Skeletal muscle tissue (tissue), 3 donors: ENCODE measurements at regions not wholly inside any gene's neighbourhood (a gene's known extent, or its start where the extent isn't known, plus 50 kb on each side); places are given as distances from the start of the nearest gene placed in this dataset.

ENCODE experiments used
- H3K27ac ChIP-seq: one replicate; pipeline ENCODE4 v1.7.0; 2013; ENCODE audit warnings: mild to moderate bottlenecking, low read depth, low read length, inconsistent platforms
- H3K27me3 ChIP-seq, 3 donors: one replicate each; pipeline ENCODE4 v1.7.0; 2013; ENCODE audit warnings: low read length in 3 of 3; ENCODE audit not compliant: control insufficient read depth in 3 of 3, insufficient read depth in 3 of 3
- H3K36me3 ChIP-seq, 3 donors: one replicate each; pipeline ENCODE4 v1.7.0; 2013; ENCODE audit warnings: low read length in 3 of 3; ENCODE audit not compliant: control insufficient read depth in 3 of 3, insufficient read depth in 3 of 3
- H3K4me1 ChIP-seq, 3 donors: one replicate each; pipeline ENCODE4 v1.7.0; 2013; ENCODE audit warnings: low read length in 3 of 3, mild to moderate bottlenecking in 3 of 3; ENCODE audit not compliant: control insufficient read depth in 3 of 3, insufficient read depth in 3 of 3
- H3K4me3 ChIP-seq, 3 donors: one replicate each; pipeline ENCODE4 v1.7.0; 2013; ENCODE audit warnings: low read length in 3 of 3
- H3K9ac ChIP-seq, 3 donors: one replicate each; pipeline ENCODE4 v1.7.0; 2013; ENCODE audit warnings: low read length in 3 of 3, mild to moderate bottlenecking in 3 of 3, moderate library complexity in 2 of 3, low read depth in 1 of 3
- H3K9me3 ChIP-seq, 3 donors: one replicate each; pipeline ENCODE4 v1.7.0; 2013; ENCODE audit warnings: low read length in 3 of 3; ENCODE audit not compliant: control insufficient read depth in 3 of 3
- donor health status: Osteomylitis.

- H3K9me3 ChIP-seq: no peaks in the 10 kb centered on the region
- H3K9ac ChIP-seq: no peak overlapping the region
- H3K36me3 ChIP-seq: no peaks in the 10 kb centered on the region
- no peaks in the 10 kb centered on the region for H3K27me3 ChIP-seq
- H3K27ac ChIP-seq: no peak overlapping the region
- H3K4me1 ChIP-seq: peaks cover 6 to 7% (median 7%) of the 10 kb centered on the region in 3 donors
- no peak overlapping the region for H3K4me3 ChIP-seq
Observed at GRCh38 chr20:20829681-20830080, 117.2 kb upstream of the RALGAPA2 start.

GRCh38 chr20:20827992-20828597, 115.7 kb upstream of the RALGAPA2 start:
- H3K4me1 ChIP-seq: peaks cover 8 to 19% (median 12%) of the 10 kb centered on the region in 3 donors
- no peak overlapping the region for H3K9ac ChIP-seq
- no peak overlapping the region for H3K27ac ChIP-seq
- no peak overlapping the region for H3K4me3 ChIP-seq
- no peaks in the 10 kb centered on the region for H3K27me3 ChIP-seq
- no peaks in the 10 kb centered on the region for H3K36me3 ChIP-seq
- H3K9me3 ChIP-seq: no peaks in the 10 kb centered on the region

GRCh38 chr20:20824924-20825584, 112.6 kb upstream of the RALGAPA2 start:
- no peaks in the 10 kb centered on the region for H3K36me3 ChIP-seq
- peaks cover 0 to 2% (median 0%) of the 10 kb centered on the region in 3 donors for H3K9me3 ChIP-seq
- H3K9ac ChIP-seq: peak overlapping the region; percentile 52 to 72 (median 59)
- H3K27ac ChIP-seq: no peak overlapping the region
- H3K4me3 ChIP-seq: peak overlapping the region; percentile 5 to 46 (median 39)
- peaks cover 12 to 24% (median 15%) of the 10 kb centered on the region in 3 donors for H3K4me1 ChIP-seq
- H3K27me3 ChIP-seq: no peaks in the 10 kb centered on the region

- Histone ChIP-seq H3K9me3 (peaks cover 0 to 2% (median 0%) of the 10 kb centered on the region in 3 donors), H3K36me3 (no peaks in the 10 kb centered on the region), H3K27me3 (no peaks in the 10 kb centered on the region), H3K9ac (no peak overlapping the region), H3K4me1 (peaks cover 12 to 24% (median 15%) of the 10 kb centered on the region in 3 donors), H3K4me3 (peak overlapping the region in 1 of 3 donors; percentile 29), H3K27ac (no peak overlapping the region)
Observed at GRCh38 chr20:20823476-20823881, 111.0 kb upstream of the RALGAPA2 start.

- Histone ChIP-seq H3K4me1 (peaks cover 12 to 24% (median 15%) of the 10 kb centered on the region in 3 donors), H3K9me3 (peaks cover 0 to 2% (median 0%) of the 10 kb centered on the region in 3 donors), H3K27me3 (no peaks in the 10 kb centered on the region), H3K36me3 (no peaks in the 10 kb centered on the region), H3K9ac (no peak overlapping the region), H3K4me3 (no peak overlapping the region), H3K27ac (no peak overlapping the region)
Observed at GRCh38 chr20:20821484-20822260, 109.2 kb upstream of the RALGAPA2 start.

- Histone ChIP-seq H3K27ac (no peak overlapping the region), H3K36me3 (no peaks in the 10 kb centered on the region), H3K4me1 (peaks cover 12 to 24% (median 15%) of the 10 kb centered on the region in 3 donors), H3K9me3 (peaks cover 0 to 2% (median 0%) of the 10 kb centered on the region in 3 donors), H3K4me3 (no peak overlapping the region), H3K9ac (no peak overlapping the region), H3K27me3 (no peaks in the 10 kb centered on the region)
Observed at GRCh38 chr20:20820785-20821483, 108.5 kb upstream of the RALGAPA2 start.

GRCh38 chr20:20820104-20820503, 107.7 kb upstream of the RALGAPA2 start:
- H3K36me3 ChIP-seq: no peaks in the 10 kb centered on the region
- no peaks in the 10 kb centered on the region for H3K27me3 ChIP-seq
- H3K4me3 ChIP-seq: peak overlapping the region in 1 of 3 donors; percentile 22
- H3K9ac ChIP-seq: no peak overlapping the region
- peaks cover 10 to 21% (median 13%) of the 10 kb centered on the region in 3 donors for H3K4me1 ChIP-seq
- H3K27ac ChIP-seq: no peak overlapping the region
- H3K9me3 ChIP-seq: peaks cover 0 to 2% (median 0%) of the 10 kb centered on the region in 3 donors

GRCh38 chr20:20816969-20817755, 104.7 kb upstream of the RALGAPA2 start:
- Histone ChIP-seq H3K27me3 (no peaks in the 10 kb centered on the region), H3K4me3 (no peak overlapping the region), H3K27ac (no peak overlapping the region), H3K9ac (no peak overlapping the region), H3K4me1 (peaks cover 4 to 5% (median 4%) of the 10 kb centered on the region in 3 donors), H3K36me3 (no peaks in the 10 kb centered on the region), H3K9me3 (peaks cover 0 to 2% (median 0%) of the 10 kb centered on the region in 3 donors)
